ENCODE measurements at regions not wholly inside any gene's neighbourhood (a gene's known extent, or its start where the extent isn't known, plus 50 kb on each side); places are given as distances from the start of the nearest gene placed in this dataset.

DNA sequence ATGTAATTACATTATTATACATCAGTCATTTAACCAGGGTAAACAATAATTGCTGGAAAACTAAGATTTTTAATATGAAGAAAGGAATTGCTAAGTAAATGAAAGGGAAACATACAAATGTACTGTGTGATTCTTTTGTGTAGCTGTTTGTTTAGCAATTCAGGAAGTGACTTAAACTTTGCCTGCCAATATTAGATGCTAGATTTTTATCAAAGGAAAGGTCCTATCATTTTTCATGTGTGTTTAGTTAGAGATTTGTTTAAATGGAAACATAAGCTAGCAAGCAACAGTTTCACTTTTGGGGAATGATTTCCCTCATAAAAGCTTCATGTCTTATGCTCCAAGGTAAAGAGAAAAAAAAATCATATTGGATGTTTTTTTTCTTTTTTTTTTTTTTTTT is 95.1 kb upstream of the LIMCH1 start:
- H3K27ac ChIP-seq = no peak overlapping the region
- H3K4me1 ChIP-seq = peaks cover 42 to 48% of the 10 kb centered on the region in 2 donors
- DNase-seq (no peak), ATAC-seq (no peak)
- no peaks in the 10 kb centered on the region for H3K9me3 ChIP-seq
- in situ Hi-C loops (cut with MboI; ENCODE audit: low sequenced_read_pairs in 4 of 4) (no loop called here), intact Hi-C loops (cut with DNase I; ENCODE audit: low total_unique reads) (no loop called here)
- H3K36me3 ChIP-seq = no peaks in the 10 kb centered on the region
- no peak for TF ChIP-seq POLR2A (IDR thresholded peaks at IDR 0.05)
- TF ChIP-seq, protein P1, sequence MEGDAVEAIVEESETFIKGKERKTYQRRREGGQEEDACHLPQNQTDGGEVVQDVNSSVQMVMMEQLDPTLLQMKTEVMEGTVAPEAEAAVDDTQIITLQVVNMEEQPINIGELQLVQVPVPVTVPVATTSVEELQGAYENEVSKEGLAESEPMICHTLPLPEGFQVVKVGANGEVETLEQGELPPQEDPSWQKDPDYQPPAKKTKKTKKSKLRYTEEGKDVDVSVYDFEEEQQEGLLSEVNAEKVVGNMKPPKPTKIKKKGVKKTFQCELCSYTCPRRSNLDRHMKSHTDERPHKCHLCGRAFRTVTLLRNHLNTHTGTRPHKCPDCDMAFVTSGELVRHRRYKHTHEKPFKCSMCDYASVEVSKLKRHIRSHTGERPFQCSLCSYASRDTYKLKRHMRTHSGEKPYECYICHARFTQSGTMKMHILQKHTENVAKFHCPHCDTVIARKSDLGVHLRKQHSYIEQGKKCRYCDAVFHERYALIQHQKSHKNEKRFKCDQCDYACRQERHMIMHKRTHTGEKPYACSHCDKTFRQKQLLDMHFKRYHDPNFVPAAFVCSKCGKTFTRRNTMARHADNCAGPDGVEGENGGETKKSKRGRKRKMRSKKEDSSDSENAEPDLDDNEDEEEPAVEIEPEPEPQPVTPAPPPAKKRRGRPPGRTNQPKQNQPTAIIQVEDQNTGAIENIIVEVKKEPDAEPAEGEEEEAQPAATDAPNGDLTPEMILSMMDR (IDR thresholded peaks at IDR 0.05 in 4 of 5, conservative IDR thresholded peaks at IDR 0.05 in 1 of 5) = no peak
- no peaks in the 10 kb centered on the region for H3K27me3 ChIP-seq
- no peak overlapping the region for H3K4me3 ChIP-seq

DNA sequence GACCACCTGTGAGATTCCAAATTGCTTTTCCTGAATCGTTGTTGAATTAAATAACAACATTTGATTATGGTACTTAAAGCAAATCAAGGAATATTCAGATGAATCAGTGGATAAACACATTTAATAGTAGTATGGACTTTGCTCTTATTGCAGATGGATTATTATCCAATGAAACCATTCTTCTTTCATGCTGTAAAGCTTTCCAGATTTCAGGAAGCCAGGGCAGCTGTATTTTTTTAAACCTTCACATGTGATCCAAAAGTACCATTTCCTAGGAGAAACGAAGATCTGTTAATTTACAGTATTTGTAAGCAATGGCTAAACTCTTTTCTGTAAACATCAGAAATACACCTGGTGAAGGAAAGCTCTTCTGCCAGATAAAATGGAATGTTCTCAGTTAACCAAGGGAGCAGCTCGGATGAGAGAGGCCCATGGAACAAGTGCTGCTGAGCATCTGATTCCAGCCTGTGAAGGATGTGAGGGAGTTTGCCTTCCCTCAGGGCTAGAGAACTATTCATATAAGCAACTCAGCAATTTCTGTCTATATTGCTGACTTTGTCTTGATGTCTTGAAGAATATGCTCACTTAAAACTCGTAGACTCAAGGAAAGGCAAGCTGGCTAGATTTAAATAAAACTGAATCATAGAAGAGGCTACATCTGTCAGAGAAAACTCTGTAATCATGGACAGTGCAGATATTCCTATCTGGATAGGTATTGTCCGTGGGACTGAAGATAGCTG is 94.4 kb upstream of the LIMCH1 start:
- ATAC-seq = no peak
- intact Hi-C loops (cut with DNase I; ENCODE audit: low total_unique reads) = no loop called here
- H3K27me3 ChIP-seq = no peaks in the 10 kb centered on the region

GRCh38 chr4:41446391-41446790 is 91.6 kb upstream of the LIMCH1 start:
- no peak for TF ChIP-seq POLR2A (IDR thresholded peaks at IDR 0.05)
- TF ChIP-seq, protein P1 (IDR thresholded peaks at IDR 0.05 in 4 of 5, conservative IDR thresholded peaks at IDR 0.05 in 1 of 5) = no peak
- no peak for DNase-seq
- no peak for ATAC-seq
- peaks cover 31 to 32% of the 10 kb centered on the region in 2 donors for H3K4me1 ChIP-seq
- no peaks in the 10 kb centered on the region for H3K27me3 ChIP-seq
- in situ Hi-C loops (cut with MboI; ENCODE audit: low sequenced_read_pairs in 4 of 4) (no loop called here), intact Hi-C loops (cut with DNase I; ENCODE audit: low total_unique reads) (no loop called here)
- H3K9me3 ChIP-seq = no peaks in the 10 kb centered on the region
- H3K4me3 ChIP-seq = no peak overlapping the region
- no peaks in the 10 kb centered on the region for H3K36me3 ChIP-seq
- no peak overlapping the region for H3K27ac ChIP-seq

More for the DNA sequence above, 94.4 kb upstream of the LIMCH1 start:
- Histone ChIP-seq H3K36me3 (no peaks in the 10 kb centered on the region), H3K9me3 (no peaks in the 10 kb centered on the region), H3K4me1 (peaks cover 38 to 44% of the 10 kb centered on the region in 2 donors), H3K27ac (no peak overlapping the region), H3K4me3 (no peak overlapping the region)
- in situ Hi-C loops (cut with MboI; ENCODE audit: low sequenced_read_pairs in 4 of 4) = no loop called here
- TF ChIP-seq POLR2A (IDR thresholded peaks at IDR 0.05) = no peak
- TF ChIP-seq, protein P1 (IDR thresholded peaks at IDR 0.05 in 4 of 5, conservative IDR thresholded peaks at IDR 0.05 in 1 of 5) = no peak
- no peak for DNase-seq

DNA sequence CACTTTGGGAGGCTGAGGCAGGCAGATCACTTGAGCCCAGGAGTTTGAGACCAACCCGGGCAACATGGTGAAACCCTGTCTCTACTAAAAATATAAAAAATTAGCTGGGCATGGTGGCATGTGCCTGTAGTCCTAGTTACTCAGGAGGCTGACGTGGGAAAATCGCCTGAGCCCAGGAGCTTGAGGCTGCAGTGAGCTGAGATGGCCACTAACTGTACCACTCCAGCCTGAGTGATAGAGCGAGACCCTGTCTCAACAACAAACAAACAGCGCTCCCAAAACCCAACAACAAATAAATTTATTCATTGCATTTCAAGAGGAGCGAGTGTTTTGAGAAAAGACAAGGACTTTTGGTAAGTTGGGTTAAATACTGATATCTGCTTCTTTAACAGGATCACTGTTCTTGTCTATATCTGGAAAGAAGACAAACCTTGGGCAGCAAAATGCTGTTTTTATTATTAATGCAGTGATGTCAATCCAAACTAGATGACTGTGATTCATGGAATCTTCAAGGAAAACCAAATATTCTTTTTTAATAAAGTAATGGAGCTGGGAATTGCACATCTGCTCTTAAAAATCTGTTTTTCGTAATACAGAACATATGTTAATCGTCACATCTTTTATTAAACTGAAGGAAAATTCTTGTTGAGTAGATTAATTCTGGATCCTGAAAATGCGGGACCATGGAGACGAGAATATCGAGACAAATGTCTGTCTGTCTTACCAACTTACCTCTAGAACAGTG is 90.8 kb upstream of the LIMCH1 start:
- Histone ChIP-seq H3K4me1 (peaks cover 36 to 37% of the 10 kb centered on the region in 2 donors), H3K9me3 (no peaks in the 10 kb centered on the region), H3K4me3 (no peak overlapping the region), H3K27me3 (no peaks in the 10 kb centered on the region), H3K36me3 (no peaks in the 10 kb centered on the region), H3K27ac (no peak overlapping the region)
- in situ Hi-C loops (cut with MboI; ENCODE audit: low sequenced_read_pairs in 4 of 4) = no loop called here
- DNase-seq = no peak
- intact Hi-C loops (cut with DNase I; ENCODE audit: low total_unique reads) = no loop called here
- no peak for TF ChIP-seq POLR2A (IDR thresholded peaks at IDR 0.05)
- TF ChIP-seq, protein P1 (IDR thresholded peaks at IDR 0.05 in 4 of 5, conservative IDR thresholded peaks at IDR 0.05 in 1 of 5) = no peak
- ATAC-seq = no peak

All from gastrocnemius medialis (tissue), 4 donors.